HK-2 (cell line): ENCODE measurements at regions not wholly inside any gene's neighbourhood (a gene's known extent, or its start where the extent isn't known, plus 50 kb on each side); places are given as distances from the start of the nearest gene placed in this dataset.
"Not testable (repeated sequence)": the region's sequence is repeated elsewhere in the genome, so short reads cannot be mapped to it uniquely, and the experiment has no call there.

Source experiments
- DNase-seq: peaks from one replicate; pipeline ENCODE4 v3.0.0-alpha.2; 2018; ENCODE audit not compliant: unreplicated experiment

- not testable (repeated sequence) for DNase-seq
Observed at GRCh38 chrX:99988532-99988931, 421.5 kb downstream of the PCDH19 start.

- no peak for DNase-seq
Observed at GRCh38 chrX:99973572-99974226, 436.4 kb downstream of the PCDH19 start.

- no peak for DNase-seq
Observed at GRCh38 chrX:99939883-99940232, 470.2 kb downstream of the PCDH19 start.

- DNase-seq: not testable (repeated sequence)
Observed at GRCh38 chrX:99939206-99939882, 470.7 kb downstream of the PCDH19 start.

GRCh38 chrX:99938464-99938863, 471.6 kb downstream of the PCDH19 start:
- no peak for DNase-seq

GRCh38 chrX:99933865-99934264, 476.2 kb downstream of the PCDH19 start:
- DNase-seq: no peak

GRCh38 chrX:99914635-99915034, 495.4 kb downstream of the PCDH19 start:
- DNase-seq: no peak

- no peak for DNase-seq
Observed at GRCh38 chrX:99913611-99914010, 496.5 kb downstream of the PCDH19 start.

- DNase-seq: no peak
Observed at GRCh38 chrX:99909946-99910345, 500.1 kb downstream of the PCDH19 start.

- no peak for DNase-seq
Observed at GRCh38 chrX:99901091-99901490, 509.0 kb downstream of the PCDH19 start.

GRCh38 chrX:99887918-99888317, 522.2 kb downstream of the PCDH19 start:
- no peak for DNase-seq

- no peak for DNase-seq
Observed at GRCh38 chrX:99857455-99857854, 552.6 kb downstream of the PCDH19 start.

- DNase-seq: no peak
Observed at GRCh38 chrX:99833821-99834220, 576.3 kb downstream of the PCDH19 start.

- no peak for DNase-seq
Observed at GRCh38 chrX:99820197-99820596, 589.9 kb downstream of the PCDH19 start.

GRCh38 chrX:99800016-99800415, 610.1 kb downstream of the PCDH19 start:
- DNase-seq: no peak

- DNase-seq: no peak
Observed at GRCh38 chrX:99798936-99799335, 611.1 kb downstream of the PCDH19 start.

GRCh38 chrX:99795495-99795894, 614.6 kb downstream of the PCDH19 start:
- no peak for DNase-seq

- no peak for DNase-seq
Observed at GRCh38 chrX:99782516-99783040, 627.5 kb downstream of the PCDH19 start.

GRCh38 chrX:99777912-99778311, 632.2 kb downstream of the PCDH19 start:
- no peak for DNase-seq

- DNase-seq: no peak
Observed at GRCh38 chrX:99761731-99762130, 648.3 kb downstream of the PCDH19 start.

- DNase-seq: no peak
Observed at GRCh38 chrX:99752776-99753175, 657.3 kb downstream of the PCDH19 start.

- DNase-seq: no peak
Observed at GRCh38 chrX:99750721-99751120, 659.4 kb downstream of the PCDH19 start.

- no peak for DNase-seq
Observed at GRCh38 chrX:99722094-99722493, 688.0 kb downstream of the PCDH19 start.
